ENCODE measurements at regions not wholly inside any gene's neighbourhood (a gene's known extent, or its start where the extent isn't known, plus 50 kb on each side); places are given as distances from the start of the nearest gene placed in this dataset.

GRCh38 chr4:15234116-15234855 lies 193.5 kb upstream of the C1QTNF7 start:
- Histone ChIP-seq H4K20me1 (ENCODE audit: insufficient read depth, low read length, poor library complexity, severe bottlenecking) (no peaks in the 10 kb centered on the region), H3K4me3 (ENCODE audit: low read length, poor library complexity, severe bottlenecking) (no peak overlapping the region), H3K9me3 (ENCODE audit: insufficient read depth, low read depth, low read length) (no peaks in the 10 kb centered on the region), H3K4me2 (ENCODE audit: low read depth, low read length, poor library complexity, severe bottlenecking) (peak overlapping the region; percentile 61), H3K36me3 (ENCODE audit: insufficient read depth, low read length) (no peaks in the 10 kb centered on the region), H3F3A (ENCODE audit: low read depth) (no peaks in the 10 kb centered on the region), H3K79me2 (ENCODE audit: insufficient read depth, low read length) (no peaks in the 10 kb centered on the region), H3K27me3 (ENCODE audit: insufficient read depth, low read length, poor library complexity, severe bottlenecking) (no peaks in the 10 kb centered on the region), H3K9ac (ENCODE audit: low read depth, low read length, poor library complexity, severe bottlenecking) (no peak overlapping the region), H2AFZ (ENCODE audit: low read length) (0 out of 2 replicates have a peak overlapping the region, but pooled peaks have one; percentile 26), H3K9me2 (replicated peaks; ENCODE audit: low read depth, low read length) (no peaks in the 10 kb centered on the region), H3K4me1 (ENCODE audit: insufficient read depth, low read length, poor library complexity, severe bottlenecking) (peaks cover 20% of the 10 kb centered on the region)
- no peak for TF ChIP-seq CTCF (conservative IDR thresholded peaks at IDR 0.05; ENCODE audit: low read length)
- no peak for TF ChIP-seq EZH2phosphoT487 (IDR thresholded peaks at IDR 0.05; ENCODE audit: borderline replicate concordance)

GRCh38 chr4:15234856-15235126 lies 193.0 kb upstream of the C1QTNF7 start:
- Histone ChIP-seq H3K4me1 (ENCODE audit: insufficient read depth, low read length, poor library complexity, severe bottlenecking) (peaks cover 20% of the 10 kb centered on the region), H3K9ac (ENCODE audit: low read depth, low read length, poor library complexity, severe bottlenecking) (no peak overlapping the region), H4K20me1 (ENCODE audit: insufficient read depth, low read length, poor library complexity, severe bottlenecking) (no peaks in the 10 kb centered on the region), H3K9me3 (ENCODE audit: insufficient read depth, low read depth, low read length) (no peaks in the 10 kb centered on the region), H3K4me3 (ENCODE audit: low read length, poor library complexity, severe bottlenecking) (no peak overlapping the region), H3K79me2 (ENCODE audit: insufficient read depth, low read length) (no peaks in the 10 kb centered on the region), H3K4me2 (ENCODE audit: low read depth, low read length, poor library complexity, severe bottlenecking) (no peak overlapping the region), H3K27me3 (ENCODE audit: insufficient read depth, low read length, poor library complexity, severe bottlenecking) (no peaks in the 10 kb centered on the region), H2AFZ (ENCODE audit: low read length) (no peak overlapping the region), H3K36me3 (ENCODE audit: insufficient read depth, low read length) (no peaks in the 10 kb centered on the region), H3F3A (ENCODE audit: low read depth) (no peaks in the 10 kb centered on the region), H3K9me2 (replicated peaks; ENCODE audit: low read depth, low read length) (no peaks in the 10 kb centered on the region)
- TF ChIP-seq EZH2phosphoT487 (IDR thresholded peaks at IDR 0.05; ENCODE audit: borderline replicate concordance): no peak
- TF ChIP-seq CTCF (conservative IDR thresholded peaks at IDR 0.05; ENCODE audit: low read length): no peak

GRCh38 chr4:15235135-15235534 lies 192.7 kb upstream of the C1QTNF7 start:
- Histone ChIP-seq H3K4me3 (ENCODE audit: low read length, poor library complexity, severe bottlenecking) (no peak overlapping the region), H3K79me2 (ENCODE audit: insufficient read depth, low read length) (no peaks in the 10 kb centered on the region), H4K20me1 (ENCODE audit: insufficient read depth, low read length, poor library complexity, severe bottlenecking) (no peaks in the 10 kb centered on the region), H3K36me3 (ENCODE audit: insufficient read depth, low read length) (no peaks in the 10 kb centered on the region), H3K9me2 (replicated peaks; ENCODE audit: low read depth, low read length) (no peaks in the 10 kb centered on the region), H3K4me2 (ENCODE audit: low read depth, low read length, poor library complexity, severe bottlenecking) (no peak overlapping the region), H3K4me1 (ENCODE audit: insufficient read depth, low read length, poor library complexity, severe bottlenecking) (peaks cover 20% of the 10 kb centered on the region), H3K27me3 (ENCODE audit: insufficient read depth, low read length, poor library complexity, severe bottlenecking) (no peaks in the 10 kb centered on the region), H3K9ac (ENCODE audit: low read depth, low read length, poor library complexity, severe bottlenecking) (no peak overlapping the region), H3K9me3 (ENCODE audit: insufficient read depth, low read depth, low read length) (no peaks in the 10 kb centered on the region), H3F3A (ENCODE audit: low read depth) (no peaks in the 10 kb centered on the region), H2AFZ (ENCODE audit: low read length) (no peak overlapping the region)
- TF ChIP-seq EZH2phosphoT487 (IDR thresholded peaks at IDR 0.05; ENCODE audit: borderline replicate concordance): no peak
- no peak for TF ChIP-seq CTCF (conservative IDR thresholded peaks at IDR 0.05; ENCODE audit: low read length)
